Stimulated activated CD8-positive, alpha-beta memory T cell treated with anti-CD3 and anti-CD28 coated beads, Interleukin-7, amount 100 ng/mL, for 24 hours (primary cell): ENCODE measurements at regions not wholly inside any gene's neighbourhood (a gene's known extent, or its start where the extent isn't known, plus 50 kb on each side); places are given as distances from the start of the nearest gene placed in this dataset.

Experiments
- DNase-seq: peaks from one replicate; pipeline ENCODE4 v3.0.0-alpha.2; 2020; ENCODE audit warnings: low read depth

GRCh38 chr2:221063568-221063967 is 508.5 kb downstream of the EPHA4 start:
- no peak for DNase-seq

DNA sequence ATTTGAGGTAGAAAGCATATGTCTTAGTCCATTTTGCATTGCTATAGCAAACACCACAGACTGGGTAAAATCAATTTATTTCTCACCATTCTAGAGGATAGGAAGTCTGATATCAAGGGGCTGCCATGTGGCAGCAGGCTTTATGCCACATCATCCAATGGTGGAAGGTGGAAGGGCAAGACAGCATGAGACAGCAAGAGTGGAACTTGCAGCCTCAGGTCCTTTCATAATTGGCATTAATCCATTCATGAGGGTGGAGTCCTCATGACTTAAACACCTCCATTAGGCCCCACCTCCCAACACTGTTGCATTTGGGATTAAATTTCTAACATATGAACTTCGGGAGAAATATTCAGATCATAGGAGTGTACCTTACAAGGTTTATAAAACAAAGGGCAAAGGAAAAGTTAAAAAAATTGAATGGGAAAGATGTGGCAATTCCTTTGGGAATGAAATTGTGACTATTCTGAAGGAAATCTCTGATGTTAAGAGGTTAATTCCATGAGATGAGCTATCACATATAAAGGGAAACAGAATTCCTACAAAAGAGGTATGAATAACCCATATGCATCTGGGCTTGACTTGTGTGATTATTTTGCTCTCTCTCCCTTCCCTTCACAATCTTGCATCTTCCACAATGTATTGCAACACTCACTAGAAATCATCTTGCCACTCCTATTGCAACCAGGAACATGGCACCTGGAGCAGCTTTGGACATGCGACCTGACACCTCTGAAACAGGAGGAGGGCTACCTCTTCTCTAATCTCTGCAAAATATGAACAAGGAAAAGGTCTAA is 507.8 kb downstream of the EPHA4 start:
- no peak for DNase-seq

GRCh38 chr2:221064880-221065279 is 507.2 kb downstream of the EPHA4 start:
- DNase-seq = no peak

DNA sequence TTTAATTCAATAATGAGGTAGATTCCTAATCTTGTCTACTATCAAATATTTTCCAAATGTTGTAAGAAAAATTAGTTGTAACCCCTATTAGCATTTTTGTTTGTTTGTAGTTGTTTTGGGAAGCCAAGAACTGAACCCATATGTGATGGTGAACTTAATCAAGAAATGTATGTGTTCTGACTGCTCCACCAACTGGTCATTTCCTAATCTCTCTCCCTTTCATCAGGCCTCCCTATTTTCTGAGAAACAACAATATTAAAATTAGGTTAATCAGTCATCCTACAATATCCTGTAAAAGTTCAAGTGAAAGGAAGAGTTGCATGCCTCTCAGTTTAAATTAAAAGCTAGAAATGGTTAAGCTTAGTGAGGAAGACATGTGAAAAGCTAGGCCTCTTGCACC is 504.0 kb downstream of the EPHA4 start:
- DNase-seq = no peak

GRCh38 chr2:221070106-221070505 is 502.0 kb downstream of the EPHA4 start:
- no peak for DNase-seq

- DNase-seq = no peak
These were observed 498.6 kb downstream of the EPHA4 start for GRCh38 chr2:221073326-221074049.

GRCh38 chr2:221074238-221074637 is 497.9 kb downstream of the EPHA4 start:
- DNase-seq = no peak

- DNase-seq = no peak
These were observed 496.9 kb downstream of the EPHA4 start for GRCh38 chr2:221075203-221075602.

DNA sequence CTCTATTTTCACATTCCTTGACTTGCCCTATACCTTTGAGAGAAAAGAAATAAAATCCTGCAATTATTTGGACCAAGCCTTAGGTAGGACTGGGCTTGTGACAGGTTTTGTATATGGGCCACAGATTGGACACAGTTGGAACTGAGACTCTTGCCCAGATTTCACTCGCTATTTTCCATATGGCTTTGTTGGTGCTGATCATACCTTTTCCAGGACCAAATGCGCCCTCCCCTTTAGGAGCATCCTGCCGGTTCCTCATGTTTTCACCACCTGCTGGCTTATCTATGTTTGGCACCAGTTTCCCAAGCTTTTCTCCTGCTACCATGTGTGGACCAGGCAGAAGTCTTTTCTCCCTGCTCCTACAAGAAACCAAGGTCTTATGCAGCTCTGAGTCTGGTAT is 494.9 kb downstream of the EPHA4 start:
- no peak for DNase-seq

DNA sequence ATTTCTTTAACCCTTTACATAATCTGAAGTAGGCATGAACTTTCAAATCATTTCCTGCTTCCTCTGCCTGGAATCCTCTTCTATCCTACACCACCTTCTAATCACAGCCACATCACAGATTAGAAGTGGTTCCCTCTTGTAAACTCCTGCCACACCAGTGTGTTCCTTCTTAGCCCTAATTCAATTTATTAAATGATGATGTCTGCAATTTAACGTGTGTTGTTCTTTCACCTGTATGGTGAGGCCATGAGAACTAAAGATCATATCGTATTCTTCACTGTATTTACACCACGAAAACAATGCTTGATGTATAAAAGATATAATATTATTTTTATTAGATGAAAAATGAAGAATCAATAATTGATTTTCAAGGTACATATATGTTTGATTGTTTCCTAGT is 494.3 kb downstream of the EPHA4 start:
- DNase-seq = no peak

DNA sequence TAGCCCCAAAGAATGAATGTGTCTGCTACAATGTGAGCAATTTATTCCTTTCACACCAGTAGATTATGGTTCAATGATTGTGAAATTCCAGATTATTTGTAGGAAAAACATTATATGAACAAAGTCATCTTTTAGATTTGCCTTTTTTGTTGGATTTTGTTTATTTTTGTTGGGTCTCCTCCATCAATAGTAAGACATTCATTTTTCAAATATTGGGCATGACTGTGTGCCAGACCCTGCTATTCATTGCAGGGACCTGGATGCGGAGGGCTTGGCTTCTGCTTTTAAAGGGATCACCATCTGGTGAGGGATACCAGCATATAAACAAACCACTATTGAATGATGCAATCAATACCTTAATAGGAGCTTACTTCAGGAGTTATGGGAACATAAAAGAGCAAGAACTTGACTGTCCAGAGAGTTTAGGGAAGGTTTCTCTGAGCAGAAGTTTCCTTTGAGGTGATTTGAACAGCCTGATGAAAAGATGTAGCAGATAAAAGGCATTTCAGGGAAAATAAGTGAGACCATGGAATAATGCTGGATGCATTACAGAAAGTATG is 486.7 kb downstream of the EPHA4 start:
- DNase-seq = no peak

- DNase-seq = no peak
These were observed 486.2 kb downstream of the EPHA4 start for GRCh38 chr2:221085936-221086335.

DNA sequence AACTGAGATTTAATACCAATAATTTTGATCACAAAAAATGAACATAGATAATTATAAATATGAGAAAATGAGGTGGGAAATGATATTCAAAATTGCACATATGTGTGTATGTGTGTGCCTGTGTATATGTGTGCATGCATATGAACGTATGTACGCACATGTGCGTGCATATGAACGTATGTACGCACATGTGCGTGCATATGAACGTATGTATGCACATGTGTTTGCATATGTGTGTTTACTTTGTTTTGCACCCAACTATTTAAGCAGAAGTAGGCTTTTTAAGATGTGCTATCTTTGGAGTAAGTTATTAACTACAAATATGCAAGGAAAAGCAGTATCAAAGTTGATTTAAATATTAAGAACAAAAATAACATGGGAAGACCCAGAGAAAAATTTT is 484.3 kb downstream of the EPHA4 start:
- DNase-seq = no peak

- no peak for DNase-seq
These were observed 483.6 kb downstream of the EPHA4 start for GRCh38 chr2:221088506-221088905.

DNA sequence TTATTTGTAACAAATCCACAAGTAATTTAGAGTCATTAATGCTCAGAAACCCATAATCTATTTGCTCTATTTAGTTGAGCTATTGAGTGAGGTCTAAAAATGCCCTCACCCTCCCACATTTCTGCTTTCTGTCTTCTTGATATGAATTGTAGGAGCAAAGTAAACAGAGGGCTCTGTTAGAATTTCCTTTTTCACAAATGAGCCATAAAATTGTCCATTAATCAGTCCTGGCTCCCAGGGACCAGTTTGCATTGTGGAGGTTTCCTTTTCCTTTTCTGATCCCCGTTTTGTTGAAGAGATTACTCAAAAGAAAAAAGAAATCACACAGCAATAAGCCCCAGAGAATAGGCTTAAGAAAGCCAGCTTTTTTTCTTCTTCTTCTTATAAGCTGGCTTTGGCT is 476.7 kb downstream of the EPHA4 start:
- DNase-seq = no peak

DNA sequence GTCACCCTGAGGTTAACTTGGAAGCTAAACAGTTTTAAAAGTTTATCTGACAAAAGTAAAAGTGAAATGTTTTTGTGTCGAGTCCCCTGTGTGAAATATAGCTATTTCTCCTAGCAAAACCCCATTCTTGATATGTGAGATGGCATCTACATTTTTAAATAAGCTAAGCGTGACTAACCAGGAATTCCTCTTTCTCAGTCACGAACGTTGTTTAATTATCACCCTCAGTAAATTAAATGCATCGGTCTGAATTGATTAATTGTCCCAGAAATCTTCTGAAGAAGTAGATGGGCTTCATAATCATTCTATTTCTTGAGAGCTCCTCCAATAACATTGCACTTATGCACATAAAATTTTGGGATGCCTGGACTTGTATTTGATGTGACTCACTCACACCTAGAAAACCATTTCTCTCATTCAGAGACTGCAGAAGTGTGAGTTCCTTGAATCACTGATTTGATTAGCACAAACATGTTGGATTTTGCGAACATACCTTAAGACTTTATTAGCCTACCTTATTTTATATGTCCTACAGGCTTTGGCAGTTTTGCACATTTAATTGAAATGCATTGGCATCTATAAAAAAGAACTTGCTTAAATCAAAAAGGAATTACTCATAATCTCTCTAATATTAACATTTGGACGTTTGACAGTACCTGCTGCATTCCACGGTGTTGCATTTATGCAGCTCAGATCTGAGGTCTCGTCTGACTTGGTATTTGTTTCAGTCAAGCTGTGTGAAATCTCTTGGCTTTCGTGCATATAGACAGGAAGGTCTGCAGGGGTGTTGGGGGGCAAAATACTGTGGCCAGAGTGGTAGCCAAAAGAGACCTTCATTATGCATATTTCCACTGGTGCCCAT is 475.2 kb downstream of the EPHA4 start:
- no peak for DNase-seq

- no peak for DNase-seq
These were observed 474.6 kb downstream of the EPHA4 start for GRCh38 chr2:221097568-221097915.

DNA sequence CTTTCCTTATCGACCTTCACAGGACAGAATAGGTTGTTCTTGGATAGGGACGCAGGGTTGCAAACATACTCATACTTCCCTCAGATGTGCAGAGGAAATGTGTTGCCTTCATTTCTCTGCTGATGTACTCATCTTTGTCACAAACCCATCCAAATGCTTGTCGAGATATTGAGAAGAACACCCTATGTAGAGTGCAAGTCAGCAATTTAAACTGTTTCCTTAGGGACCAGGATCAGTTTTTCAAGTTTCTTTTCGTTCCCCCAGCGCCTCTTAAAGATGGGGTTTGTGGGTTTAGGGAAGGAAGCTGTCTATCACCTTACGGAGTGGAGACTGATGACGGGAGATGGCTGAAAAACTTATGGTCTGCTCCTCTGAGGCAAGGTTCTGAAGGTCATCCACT is 474.2 kb downstream of the EPHA4 start:
- DNase-seq = no peak

DNA sequence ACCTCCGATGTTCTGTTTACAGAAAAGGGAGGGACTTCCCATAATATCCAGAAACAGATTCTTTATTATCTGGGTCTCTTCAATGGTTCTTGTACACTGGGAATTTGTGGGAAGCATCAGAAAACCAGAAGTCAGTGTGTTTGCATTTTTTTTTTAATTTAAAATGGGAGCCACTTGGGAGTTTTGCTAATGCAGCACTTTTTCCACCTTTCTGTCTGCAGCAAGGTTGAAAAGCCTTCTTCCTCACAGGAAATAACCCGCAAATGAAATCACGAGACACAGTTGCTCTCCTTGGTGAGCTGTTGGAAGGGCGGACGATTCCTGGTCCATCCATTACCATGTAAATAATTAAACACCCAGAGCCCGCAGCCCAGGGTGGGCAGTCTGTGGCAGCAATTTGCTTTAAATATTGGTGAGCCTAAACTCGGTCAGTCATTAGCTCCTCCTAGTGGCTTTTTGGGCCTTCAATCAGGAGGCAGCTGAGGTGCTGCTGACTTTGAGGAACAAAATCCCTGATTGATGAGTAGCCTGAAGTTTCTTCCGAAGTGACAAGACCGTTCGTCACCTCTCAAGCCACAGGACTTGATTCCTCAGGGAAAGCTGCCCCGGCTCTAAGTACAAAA is 471.5 kb downstream of the EPHA4 start:
- DNase-seq = no peak

DNA sequence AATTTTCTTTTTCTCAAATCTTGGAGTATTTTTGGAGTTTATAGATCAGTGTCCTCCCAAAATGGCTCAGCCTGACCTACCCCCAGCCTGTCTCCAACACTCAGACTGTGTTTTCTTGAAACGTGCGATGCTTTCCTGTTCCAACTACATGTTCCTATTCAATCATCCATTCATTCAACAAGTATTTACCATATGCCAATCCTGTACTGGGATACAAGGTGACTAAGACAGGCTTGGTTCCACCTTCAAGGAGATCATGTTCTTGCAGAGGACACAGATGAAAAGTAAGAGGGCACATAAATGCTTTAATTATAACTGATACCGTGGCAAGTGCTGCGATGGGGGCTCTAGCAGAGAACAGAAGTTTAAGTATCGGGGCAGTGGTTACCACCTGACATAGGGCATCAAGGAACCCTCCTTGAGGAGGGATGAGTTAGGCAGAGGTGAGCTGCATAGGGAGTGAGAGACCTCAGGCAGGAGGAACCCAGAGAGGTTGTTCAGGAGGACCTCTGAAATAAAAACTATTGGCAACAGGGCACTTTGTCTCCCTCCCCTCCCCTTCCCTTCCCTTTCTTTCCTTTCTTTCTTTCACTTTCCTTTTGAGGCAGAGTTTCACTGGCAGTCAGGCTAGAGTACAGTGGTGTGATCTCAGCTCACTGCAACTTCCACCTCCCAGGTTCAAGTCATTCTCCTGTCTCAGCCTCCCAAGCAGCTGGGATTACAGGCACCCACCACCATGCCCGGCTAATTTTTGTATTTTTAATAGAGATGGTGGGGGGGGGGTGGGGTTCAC is 469.0 kb downstream of the EPHA4 start:
- DNase-seq = no peak

GRCh38 chr2:221103930-221104329 is 468.2 kb downstream of the EPHA4 start:
- DNase-seq = no peak
